Activated CD8-positive, alpha-beta memory T cell treated with anti-CD3 and anti-CD28 coated beads, Interleukin-2, amount 50 U/mL, for 48 hours (primary cell): ENCODE measurements at regions not wholly inside any gene's neighbourhood (a gene's known extent, or its start where the extent isn't known, plus 50 kb on each side); places are given as distances from the start of the nearest gene placed in this dataset.

Experiments used
- DNase-seq: peaks from one replicate; pipeline ENCODE4 v3.0.0-alpha.2; 2020

DNA sequence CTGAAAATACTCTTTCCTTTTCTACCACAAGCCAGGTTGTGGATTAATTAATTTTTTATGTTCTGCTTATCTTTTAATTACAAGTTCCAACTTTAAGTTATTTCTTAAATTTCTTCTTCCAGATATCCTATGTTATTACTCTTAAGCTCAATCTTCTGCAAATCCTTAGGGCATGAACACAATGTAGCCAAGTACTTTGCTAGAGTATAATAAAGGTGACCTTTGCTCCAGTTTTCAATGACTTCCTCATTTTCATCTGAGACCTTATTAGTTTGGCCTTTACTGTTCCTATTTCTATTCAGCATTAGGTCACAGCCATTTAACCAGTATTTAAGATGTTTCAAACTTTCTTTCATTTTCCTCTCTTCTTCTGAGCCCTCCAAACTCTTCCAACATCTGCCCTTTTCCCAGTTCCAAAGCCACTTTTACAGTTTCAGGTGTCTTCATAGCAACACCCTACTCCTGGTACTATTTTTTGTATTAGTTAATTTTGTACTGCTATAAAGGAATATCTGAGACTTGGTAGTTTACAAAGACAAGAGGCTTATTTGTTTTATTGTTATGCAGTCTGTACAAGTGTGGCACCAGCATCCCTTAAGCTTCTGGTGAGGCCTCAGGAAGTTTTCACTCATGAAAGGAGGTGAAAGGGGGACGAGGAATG, 886.2 kb upstream of the GHITM start:
- DNase-seq = no peak

DNA sequence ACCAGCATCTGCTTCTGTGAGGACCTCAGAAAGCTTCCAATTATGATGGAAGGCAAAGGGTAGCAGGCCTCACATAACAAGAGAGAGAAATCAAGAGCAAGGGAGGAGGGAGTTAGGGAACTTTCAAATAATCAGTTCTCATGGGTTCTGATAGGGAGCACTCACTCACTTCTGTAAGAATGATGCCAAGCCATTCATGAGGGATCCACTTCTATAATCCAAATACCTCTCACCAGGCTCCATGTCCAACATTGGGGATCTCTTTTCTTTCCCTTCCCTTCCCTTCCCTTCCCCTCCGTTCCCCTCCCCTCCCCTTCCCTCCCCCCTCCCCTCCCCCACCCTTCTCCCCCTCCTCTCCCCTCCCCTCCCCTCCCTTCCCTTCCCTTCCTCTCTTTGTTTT, 884.6 kb upstream of the GHITM start:
- DNase-seq = no peak

DNA sequence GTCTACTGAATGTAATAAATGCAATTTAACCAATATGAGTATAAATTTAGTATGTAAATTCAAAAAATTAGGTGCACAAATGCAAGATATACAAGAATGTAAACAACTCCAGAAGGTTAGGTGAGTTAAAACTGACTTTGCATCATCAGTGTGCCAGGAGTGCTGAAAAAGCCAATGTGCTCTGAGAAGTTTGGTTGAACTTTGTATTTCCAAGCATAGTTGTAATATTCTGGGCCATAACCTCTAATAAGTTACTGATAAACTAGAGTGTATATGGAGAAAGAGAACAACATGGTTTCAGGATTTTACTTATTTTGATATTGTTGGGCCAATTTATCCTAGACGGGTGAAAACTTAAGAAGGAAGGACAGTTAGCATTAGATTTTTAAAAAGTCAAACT, 876.9 kb upstream of the GHITM start:
- no peak for DNase-seq

DNA sequence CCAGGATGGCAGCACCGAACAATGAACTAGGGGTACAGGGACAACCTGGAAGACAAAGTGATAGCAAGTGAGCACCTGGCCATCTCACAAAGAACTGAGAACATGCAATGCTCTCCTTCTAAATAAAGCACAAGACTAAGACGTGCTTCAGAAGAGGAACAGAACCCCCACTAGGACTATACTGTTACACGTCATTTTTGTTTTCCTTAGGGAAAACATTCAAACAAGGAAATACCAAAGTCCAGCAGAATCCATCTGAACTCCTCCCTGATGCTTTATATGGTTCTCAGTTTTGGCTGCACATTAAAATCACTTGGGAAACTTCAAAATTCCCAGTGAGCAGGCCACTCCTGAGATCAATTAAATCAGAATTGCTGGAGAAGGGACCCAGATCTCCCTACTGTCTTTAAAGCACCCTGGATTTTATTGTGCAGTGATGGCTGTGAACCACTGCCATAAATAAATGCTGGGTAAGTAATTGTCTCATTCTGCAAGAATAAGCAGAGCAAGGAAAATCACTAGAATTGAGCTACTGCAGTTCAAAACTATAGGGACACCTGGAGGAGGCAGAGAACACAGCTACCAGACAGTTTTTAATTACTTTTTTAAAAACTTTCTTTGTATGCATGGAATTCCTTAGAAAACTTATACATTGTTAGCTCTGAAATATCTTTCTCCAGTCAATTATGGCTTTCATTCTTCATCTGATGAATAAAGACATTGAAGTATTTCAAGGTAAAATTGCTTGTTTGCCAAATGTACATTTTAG, 866.5 kb upstream of the GHITM start:
- DNase-seq = no peak

DNA sequence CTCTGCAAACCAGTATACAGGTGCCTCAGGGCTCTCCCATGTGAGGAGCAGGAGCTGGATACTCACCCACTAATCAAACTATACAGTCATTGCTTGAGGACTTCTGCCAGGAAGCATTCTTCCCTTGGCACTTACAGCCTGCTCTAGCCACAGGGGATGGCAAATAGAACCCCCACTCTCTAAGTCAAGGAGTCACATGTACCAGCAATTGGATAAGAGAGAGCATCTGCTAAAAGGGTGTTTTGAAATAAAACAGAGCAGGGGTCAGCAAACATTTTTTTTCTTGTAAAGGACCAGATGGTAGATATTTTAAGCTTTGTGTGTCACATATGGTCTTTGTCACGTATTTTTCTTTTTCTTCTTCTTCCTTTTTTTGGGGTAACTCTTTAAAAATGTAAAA, 865.2 kb upstream of the GHITM start:
- no peak for DNase-seq

DNA sequence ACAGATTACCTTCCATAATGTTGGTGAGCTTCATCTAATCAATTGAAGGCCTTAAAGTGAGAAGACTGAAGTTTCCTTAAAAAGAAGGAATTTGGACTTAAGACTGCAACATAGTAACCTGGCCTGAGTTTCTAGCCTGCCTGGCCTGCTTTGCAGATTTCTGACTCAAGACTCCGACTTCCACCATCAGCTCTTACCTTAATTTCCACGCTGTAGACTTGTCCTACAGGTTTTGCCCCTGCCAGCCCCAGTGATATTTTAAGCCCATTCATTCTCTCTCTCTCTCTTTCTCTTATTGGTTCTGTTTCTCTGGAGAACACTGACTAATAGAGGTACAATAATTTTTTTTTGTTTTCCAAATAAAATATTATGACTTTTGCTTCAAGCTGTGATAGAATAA, 862.3 kb upstream of the GHITM start:
- DNase-seq = no peak

DNA sequence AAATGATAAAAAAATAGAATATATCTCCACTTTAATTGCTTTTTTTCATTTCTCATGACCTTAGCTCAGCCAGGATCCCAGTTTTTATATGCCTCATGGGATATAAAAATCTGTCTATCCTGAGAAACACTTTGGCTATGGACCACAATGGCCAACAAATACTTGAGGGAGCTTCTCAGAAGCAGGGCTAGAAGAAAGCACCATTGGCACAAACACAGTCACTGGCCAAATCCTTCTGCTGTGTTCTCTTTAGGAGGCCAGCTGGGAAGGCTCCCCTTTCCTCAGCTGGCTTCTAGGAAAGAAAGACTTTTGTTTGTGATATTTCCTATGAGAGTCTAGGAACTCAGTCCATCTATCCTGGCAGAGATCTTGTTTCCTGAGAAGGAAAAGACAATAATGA, 856.2 kb upstream of the GHITM start:
- DNase-seq = no peak

DNA sequence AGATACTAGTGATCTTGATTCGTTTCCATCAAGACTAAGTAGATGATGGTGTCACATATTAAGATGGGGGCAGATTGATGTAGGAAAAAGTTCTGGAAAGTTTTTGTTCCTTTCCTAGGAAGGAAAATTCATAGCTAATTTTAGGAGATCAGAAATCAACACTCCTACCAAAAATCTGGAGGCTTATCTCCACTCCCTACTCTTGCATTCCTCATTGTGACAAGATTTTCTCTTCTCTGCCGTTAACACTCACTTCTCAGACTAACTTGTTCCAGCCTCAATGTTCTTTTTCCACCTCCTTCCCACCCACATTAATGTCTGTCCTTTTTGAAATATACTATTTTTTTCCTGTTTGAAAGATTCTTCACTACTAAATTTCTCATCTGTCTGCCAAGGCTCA, 851.9 kb upstream of the GHITM start:
- no peak for DNase-seq

DNA sequence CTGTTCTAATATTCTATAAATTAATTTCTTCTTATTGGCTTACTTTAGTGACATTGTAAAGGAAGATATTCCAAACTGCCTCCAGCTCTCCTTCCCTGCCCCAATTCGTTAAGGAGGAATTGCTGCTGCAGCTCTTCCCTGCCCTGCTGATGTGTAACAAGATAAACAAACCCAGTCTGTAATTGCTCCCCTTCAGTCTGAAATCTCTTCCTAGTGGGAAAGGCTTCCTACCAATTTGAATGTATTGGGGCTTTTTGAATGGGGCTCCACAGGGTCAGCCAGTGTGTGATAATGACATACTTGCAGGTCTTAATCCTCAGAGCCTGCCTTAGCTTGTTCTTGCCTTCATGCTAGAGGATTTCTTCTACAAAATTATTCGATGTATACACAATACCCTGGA, 849.9 kb upstream of the GHITM start:
- DNase-seq = no peak

DNA sequence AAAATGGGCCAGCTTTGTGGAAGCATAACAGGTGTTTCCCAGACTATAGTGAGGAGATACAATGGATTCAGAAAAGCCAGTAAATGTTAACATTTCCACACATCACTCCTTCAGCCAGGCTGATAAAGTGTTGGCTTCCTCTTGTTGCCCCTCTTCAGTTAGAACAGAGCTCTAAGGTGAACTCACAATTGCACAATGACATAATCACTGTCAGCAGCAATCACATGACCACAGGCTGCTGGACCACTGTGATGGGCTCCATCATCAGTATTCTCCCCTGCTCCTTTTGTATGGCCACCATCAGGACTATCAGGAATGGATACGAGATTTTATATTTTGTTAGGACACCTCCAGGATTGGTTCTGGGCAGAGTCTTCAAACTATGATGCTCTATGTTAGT, 849.4 kb upstream of the GHITM start:
- DNase-seq = no peak

DNA sequence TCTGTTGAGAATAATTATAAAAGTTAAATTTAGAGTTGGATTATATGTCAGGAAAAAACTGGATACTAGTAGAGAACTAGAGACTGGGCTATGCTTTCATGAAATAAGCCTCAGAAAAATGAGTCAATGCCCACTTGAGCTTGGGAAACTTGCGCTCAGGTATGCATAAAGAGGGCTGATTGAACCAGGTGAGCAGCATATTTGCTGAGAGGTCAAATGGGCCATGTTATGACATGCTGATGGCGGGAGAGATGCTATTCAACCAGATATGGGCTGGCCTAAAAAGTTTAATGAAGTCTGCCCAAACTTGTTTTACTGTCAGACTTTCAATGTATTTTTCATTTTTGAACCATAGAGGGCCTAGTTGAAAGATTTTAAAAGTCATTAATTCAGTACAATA, 837.6 kb upstream of the GHITM start:
- DNase-seq = no peak

DNA sequence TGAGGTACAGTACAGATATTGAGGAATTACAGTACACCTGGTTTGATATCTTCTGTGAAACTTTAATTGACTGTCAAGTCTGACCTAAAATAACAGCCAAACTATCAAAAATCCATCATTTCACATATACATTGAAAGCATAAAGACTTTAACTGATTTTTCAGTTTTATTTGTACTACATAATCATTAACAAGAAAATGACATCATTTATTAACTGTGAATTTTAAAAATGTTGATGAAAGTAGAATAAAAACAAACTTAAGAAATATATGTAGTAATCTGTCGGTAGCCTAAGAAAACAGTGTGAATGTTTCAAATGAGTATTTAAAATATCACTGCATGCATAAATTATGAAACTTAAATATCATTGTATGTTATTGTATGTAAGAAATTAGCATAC, 836.7 kb upstream of the GHITM start:
- no peak for DNase-seq

DNA sequence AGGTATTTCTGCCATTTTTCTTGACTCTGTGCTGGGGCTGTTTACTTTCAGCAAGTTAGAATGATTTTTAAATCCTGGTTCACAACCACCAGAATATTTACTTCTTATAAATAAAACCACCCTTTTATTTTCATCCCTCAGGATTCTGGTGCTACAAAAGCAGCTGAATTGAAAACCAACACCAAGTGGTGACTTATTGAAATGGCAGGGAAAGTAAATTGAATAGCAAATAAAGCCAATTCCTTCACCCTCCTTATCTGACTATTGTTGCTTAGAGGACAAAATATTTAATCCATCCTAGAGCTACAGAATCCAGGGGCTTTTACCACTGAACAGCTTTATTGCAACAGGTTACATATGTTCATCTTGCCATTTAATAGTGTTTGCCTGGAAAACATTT, 828.6 kb upstream of the GHITM start:
- no peak for DNase-seq

DNA sequence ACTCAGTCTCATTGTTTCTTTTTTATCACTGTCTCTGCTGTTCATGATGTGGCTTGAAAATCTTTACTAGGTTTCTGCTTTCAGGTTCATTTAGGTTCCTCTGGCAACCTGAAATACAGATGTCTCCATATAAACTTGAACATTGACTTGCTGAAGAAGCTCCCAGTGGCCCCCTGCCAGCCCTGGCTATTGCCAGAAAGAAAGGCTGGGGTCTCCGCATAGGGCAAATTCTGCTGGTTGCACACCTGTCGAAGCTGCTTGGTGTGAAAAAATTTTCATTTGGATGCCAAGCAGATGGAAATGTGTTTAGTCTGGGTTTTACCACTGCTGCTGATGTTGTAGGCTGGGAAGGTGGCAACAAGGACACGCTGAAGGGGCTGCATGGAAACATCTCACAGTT, 826.7 kb upstream of the GHITM start:
- no peak for DNase-seq

DNA sequence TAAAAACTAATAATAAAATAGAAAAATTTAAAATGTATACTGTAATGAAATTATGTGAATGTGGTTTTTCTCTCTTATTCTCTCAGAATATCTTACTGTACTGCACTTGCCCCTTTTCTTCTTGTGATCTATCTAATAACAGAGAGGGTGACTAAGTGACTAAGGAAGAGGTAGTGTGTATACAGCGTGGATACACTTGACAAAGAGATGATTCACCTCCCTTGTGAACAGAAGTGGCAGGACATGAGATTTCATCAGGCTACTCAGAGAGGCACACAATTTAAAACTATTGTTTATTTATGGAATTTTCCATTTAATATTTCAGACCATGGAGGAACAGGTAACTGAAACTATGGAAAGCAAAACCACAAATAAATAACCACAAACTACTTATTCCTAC, 806.6 kb upstream of the GHITM start:
- no peak for DNase-seq

DNA sequence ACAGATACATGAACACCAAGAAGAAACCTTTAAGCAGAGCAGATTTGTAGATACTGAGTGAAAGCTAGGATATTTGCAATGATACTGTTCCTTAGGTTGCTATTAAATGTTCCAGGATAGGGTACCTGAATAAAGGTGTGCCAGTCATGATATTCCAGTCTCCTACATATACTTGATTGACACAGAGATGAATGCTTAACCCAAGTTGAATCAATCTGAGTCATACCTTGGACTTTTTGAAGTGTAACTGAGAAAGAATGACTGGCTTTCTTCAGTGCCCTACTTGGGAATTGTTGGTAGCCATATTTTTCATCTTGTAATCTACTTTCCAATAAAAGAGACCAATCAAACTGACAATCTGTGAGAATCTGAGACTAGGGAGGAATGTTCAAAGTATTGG, 805.7 kb upstream of the GHITM start:
- DNase-seq = no peak

DNA sequence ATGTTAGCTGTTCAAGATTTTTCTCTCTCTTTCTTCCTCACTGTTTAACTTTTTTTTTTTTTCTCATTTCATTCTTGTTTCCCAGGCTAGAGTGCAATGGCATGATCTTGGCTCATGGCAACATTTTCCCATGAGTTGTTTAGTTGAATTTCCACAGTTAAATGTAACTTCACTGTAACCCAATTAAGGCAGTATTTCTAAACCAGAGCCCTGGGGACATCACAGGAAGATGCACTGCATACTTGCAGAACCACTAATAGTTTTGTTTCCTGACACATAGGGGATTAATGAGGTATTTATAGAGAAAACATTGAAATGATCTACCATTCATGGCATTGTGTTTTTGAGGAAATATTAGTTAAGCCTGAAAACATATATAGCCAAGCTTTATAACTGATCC, 795.6 kb upstream of the GHITM start:
- no peak for DNase-seq

DNA sequence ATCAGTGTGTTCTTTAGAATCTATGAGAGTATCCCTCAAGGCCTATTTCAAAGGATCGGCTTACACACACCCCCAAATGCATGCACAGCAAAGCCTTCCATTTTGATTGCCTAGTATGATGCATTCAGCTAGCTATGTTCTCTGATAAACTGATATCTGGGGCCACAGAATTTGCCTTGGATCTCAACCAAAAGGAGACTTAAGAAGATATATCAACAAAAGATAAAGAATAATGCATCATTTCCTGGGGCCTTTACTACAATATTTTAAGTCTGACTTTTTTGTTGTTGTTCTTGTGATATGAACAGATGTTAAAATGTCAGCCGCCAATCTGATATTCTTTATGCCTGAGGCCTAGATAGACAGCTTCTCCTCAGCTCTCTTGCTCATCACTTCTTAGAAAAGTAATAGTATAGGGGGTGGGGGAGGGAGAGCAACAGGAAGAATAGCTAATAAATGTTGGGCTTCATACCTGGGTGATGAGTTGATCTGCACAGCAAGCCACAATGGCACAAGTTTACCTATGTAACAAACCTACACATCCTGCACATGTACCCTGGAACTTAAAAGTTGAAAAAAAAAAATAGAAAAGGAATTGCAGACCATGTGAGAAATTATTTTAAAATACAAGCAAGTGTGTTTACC, 792.9 kb upstream of the GHITM start:
- no peak for DNase-seq

DNA sequence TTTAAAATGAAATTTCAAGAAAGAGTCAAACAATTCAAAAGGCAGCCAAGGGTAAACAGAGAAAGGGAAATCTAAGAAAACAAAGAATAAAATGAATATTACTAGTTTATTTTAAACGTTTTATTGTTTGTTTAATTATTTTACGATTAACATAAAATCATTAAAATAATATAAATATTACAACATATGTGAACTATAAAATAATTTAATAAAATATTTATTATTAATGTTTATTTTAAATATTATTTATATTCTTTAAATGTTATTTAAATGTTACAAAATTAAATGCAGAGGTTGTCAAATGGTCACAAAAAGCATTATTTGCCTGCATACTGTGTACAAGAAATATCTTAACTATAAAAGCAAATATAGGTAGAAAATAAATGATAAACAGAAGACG, 786.7 kb upstream of the GHITM start:
- DNase-seq = no peak

DNA sequence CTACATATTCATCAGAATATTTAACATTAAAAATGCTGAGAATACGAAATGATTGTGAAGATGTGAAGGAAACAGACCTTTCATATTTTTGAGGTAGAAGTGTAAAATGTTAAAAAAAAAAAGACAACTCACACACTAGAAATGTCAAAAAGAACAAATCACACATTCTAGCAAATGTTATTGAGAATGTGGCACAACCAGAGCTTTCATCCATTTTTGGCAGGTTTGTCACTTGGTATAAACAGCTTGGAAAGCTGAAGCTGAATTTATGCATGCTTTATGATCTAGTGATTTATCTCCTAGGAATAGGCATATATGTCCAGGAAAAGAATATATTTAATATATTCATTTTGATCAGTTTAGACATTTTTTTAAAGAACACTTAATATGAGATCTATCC, 784.9 kb upstream of the GHITM start:
- DNase-seq = no peak

DNA sequence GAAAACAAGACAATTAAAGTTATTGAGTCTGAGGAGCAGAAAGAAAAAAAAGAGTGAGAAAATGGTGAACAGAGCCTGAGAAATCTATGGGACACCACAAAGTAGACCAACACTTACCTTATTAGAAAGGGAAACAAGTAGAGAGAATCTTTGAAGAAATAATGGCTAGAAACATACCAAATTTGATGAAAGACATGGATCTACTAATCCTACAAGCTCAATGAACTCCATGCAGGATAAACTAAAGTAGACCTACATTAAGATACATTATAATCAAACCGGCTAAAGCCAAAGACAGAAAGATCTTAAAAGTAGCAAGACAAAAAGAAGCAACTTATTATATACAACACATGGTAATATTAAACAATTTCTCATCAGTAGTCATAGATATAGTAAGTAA, 782.3 kb upstream of the GHITM start:
- DNase-seq = no peak

DNA sequence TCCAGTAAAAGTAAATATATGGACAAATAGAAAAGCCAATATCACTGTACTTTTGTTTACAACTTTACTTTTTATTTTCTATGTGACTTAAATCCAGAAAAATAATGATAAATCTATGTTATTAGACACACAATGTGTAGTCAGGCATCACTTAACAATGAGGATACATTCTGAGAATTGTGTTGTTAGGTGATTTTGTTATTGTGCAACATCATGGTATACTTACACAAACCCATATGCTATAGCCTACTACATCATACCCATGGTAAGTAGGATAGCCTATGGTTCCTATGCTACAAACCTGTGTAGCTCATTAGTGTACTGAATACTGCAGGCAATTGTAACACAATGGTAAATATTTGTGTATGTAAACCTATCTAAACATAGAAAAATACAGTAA, 781.7 kb upstream of the GHITM start:
- DNase-seq = no peak

DNA sequence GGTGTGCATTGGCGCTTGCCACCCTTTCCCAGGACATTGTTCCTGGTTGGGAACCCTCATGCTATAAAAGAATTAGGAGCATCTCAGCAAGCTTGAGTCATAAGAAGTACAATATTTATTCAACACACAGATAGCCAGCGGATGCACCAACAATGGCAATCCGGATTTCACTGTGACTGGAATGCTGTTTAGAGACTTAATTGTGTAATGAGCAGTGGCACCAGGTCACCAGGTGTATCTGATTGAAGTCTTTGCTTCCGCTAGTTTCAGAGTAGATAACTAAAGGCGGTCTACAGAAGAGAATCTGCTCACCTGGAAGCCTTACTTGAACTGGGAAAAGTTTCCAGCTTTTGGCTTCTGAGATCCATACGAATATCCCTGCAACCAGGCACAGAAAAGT, 772.3 kb upstream of the GHITM start:
- DNase-seq = no peak

DNA sequence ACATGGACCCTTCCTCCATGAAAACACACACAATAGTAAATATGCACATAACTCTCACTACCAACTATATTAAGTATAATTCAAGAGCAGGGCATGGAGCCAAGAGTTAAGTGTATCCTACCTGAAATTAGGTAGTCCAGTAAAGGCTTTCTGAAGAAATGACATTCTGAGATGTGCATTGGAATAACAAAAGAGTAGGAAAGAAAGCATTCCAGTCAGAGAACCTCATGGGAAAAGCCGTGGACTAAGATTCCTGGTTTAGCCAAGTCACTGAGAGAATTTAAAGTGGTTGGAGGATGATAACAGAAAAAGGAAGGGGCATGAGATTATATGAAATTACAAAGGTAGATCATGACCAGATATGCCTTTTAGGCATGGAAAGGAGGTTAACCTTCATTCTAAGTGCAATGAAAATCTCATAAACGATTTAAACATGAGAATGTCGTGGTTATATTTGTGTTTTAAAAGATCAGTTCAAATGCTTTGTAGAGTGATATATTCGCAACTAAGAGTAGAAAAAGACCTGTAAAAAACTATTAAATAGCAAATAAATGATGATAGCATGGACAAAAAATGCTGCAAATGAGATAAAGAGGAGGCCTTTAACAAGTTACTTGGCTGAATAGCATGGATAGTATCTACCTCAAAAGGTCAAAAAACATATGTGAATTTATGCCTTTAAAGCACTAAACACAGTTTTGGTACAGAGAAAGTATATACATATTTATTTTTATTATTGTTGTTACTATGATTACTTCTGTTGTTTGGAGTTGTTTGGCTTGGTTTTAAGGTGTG, 767.4 kb upstream of the GHITM start:
- no peak for DNase-seq
